Sigmoid colon (tissue), 4 donors: ENCODE measurements at regions not wholly inside any gene's neighbourhood (a gene's known extent, or its start where the extent isn't known, plus 50 kb on each side); places are given as distances from the start of the nearest gene placed in this dataset.

Source experiments
- EP300 ChIP-seq, 4 donors: sonication (generic); formaldehyde crosslinking; IDR thresholded peaks; one replicate each; pipeline ENCODE4 v1.6.1; 2017; ENCODE audit warnings: antibody characterized with exemption in 4 of 4
- POLR2A ChIP-seq, 2 donors: fragments of 450-650 bp; IDR thresholded peaks; one replicate each; pipeline ENCODE4 v1.6.1; 2016; ENCODE audit warnings: antibody characterized with exemption in 2 of 2, mild to moderate bottlenecking in 2 of 2, moderate library complexity in 2 of 2
- TF ChIP-seq, protein P1 (sequence below), 4 experiments: fragments of 450-650 bp in 3 of 4; fragments of 200-600 bp in 1 of 4; IDR thresholded peaks; one replicate each; pipeline ENCODE4 v1.5.1; 2016 to 2019; ENCODE audit warnings: antibody characterized with exemption in 4 of 4, mild to moderate bottlenecking in 3 of 4, moderate library complexity in 2 of 4

DNA sequence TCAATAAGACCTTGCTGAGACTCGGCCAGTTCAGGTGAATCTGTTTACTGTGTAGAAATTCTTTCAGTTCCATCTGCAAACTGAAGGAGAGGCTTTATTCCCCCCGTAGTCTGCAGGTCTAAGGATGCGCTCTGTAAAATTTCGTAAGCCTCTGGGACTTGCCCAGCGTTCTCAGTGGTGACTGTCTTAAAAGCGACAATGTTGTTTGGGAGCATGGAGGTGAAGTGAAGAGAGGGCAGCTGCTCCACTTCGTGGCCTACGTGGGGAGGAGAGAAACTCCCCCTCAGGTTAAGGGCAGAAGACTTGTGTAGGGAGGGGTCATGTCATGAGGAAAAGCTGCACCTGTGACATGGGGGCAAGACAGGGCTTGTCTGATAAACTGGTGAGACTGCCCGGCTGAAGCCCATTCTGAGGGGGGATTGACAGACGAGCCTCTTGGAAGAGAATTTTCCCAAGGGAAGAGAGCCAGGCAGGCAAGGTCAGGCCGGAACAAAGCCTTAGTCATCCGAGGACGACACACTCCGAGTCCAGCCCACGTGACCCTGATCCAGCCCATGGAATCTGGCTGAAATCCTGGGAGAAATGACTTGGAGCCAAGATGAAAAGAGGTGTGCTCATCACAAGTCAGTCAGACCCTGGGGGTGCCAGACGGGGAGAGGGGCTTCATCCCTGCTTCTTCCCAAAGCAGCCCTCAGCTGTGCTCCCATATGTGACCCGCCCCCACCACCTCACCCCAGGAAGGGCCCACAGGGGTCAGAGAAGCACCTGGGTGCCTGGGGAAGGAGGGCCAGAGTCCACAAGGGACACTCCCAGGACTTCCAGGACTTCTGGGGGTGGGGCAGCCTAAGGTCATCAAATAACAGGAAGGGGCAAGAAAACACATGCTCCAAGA lies 88.5 kb upstream of the SH3BP4 start:
- TF ChIP-seq POLR2A (IDR thresholded peaks at IDR 0.05) (no peak), EP300 (IDR thresholded peaks at IDR 0.05) (no peak)
- TF ChIP-seq, protein P1, sequence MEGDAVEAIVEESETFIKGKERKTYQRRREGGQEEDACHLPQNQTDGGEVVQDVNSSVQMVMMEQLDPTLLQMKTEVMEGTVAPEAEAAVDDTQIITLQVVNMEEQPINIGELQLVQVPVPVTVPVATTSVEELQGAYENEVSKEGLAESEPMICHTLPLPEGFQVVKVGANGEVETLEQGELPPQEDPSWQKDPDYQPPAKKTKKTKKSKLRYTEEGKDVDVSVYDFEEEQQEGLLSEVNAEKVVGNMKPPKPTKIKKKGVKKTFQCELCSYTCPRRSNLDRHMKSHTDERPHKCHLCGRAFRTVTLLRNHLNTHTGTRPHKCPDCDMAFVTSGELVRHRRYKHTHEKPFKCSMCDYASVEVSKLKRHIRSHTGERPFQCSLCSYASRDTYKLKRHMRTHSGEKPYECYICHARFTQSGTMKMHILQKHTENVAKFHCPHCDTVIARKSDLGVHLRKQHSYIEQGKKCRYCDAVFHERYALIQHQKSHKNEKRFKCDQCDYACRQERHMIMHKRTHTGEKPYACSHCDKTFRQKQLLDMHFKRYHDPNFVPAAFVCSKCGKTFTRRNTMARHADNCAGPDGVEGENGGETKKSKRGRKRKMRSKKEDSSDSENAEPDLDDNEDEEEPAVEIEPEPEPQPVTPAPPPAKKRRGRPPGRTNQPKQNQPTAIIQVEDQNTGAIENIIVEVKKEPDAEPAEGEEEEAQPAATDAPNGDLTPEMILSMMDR (IDR thresholded peaks at IDR 0.05): no peak
